GM13976 (cell line): ENCODE measurements at regions not wholly inside any gene's neighbourhood (a gene's known extent, or its start where the extent isn't known, plus 50 kb on each side); places are given as distances from the start of the nearest gene placed in this dataset.

Experiments
- DNase-seq: peaks from one replicate; pipeline ENCODE4 v3.0.0; 2012; ENCODE audit warnings: low spot score
- CTCF ChIP-seq: IDR thresholded peaks from 2 replicates; pipeline ENCODE4 v1.5.1; 2012; ENCODE audit warnings: borderline replicate concordance, mild to moderate bottlenecking; ENCODE audit not compliant: insufficient read depth; ENCODE audit errors: extremely low read depth, missing control alignments, control extremely low read depth
- in situ Hi-C: fragments of 300-500 bp; cut with MboI; formaldehyde crosslinking; loops from one replicate; pipeline ENCODE4 v1.12.0; 2022; ENCODE audit warnings: low sequenced_read_pairs, mixed read lengths, inconsistent platforms; ENCODE audit not compliant: unreplicated experiment

- TF ChIP-seq CTCF = no peak
- no peak for DNase-seq
- in situ Hi-C loops = no loop called here
These were observed 465.2 kb upstream of the MAN1A1 start for GRCh38 chr6:119814609-119815400.

GRCh38 chr6:119802464-119802863 is 452.9 kb upstream of the MAN1A1 start:
- TF ChIP-seq CTCF = no peak
- in situ Hi-C loops = no loop called here

GRCh38 chr6:119801056-119801455 is 451.5 kb upstream of the MAN1A1 start:
- TF ChIP-seq CTCF = no peak
- DNase-seq = no peak
- in situ Hi-C loops = no loop called here

More at GRCh38 chr6:119802464-119802863, 452.9 kb upstream of the MAN1A1 start:
- no peak for DNase-seq

GRCh38 chr6:119800526-119800925 is 451.0 kb upstream of the MAN1A1 start:
- in situ Hi-C loops = no loop called here
- TF ChIP-seq CTCF = no peak
- DNase-seq = no peak

- in situ Hi-C loops = no loop called here
- no peak for DNase-seq
- no peak for TF ChIP-seq CTCF
These were observed 450.3 kb upstream of the MAN1A1 start for GRCh38 chr6:119799596-119800509.

- no peak for TF ChIP-seq CTCF
- in situ Hi-C loops = no loop called here
- DNase-seq = no peak
These were observed 442.2 kb upstream of the MAN1A1 start for GRCh38 chr6:119791736-119792135.
